HEK293 (cell line): ENCODE measurements at regions not wholly inside any gene's neighbourhood (a gene's known extent, or its start where the extent isn't known, plus 50 kb on each side); places are given as distances from the start of the nearest gene placed in this dataset.

Source experiments
- TRIM28 ChIP-seq: IDR thresholded peaks from 2 replicates; pipeline ENCODE4 v1.6.1; 2011; ENCODE audit warnings: low read length, control low read depth, borderline replicate concordance
- ZNF138 ChIP-seq: fragments of 450-650 bp; formaldehyde crosslinking; IDR thresholded peaks from 2 replicates; pipeline ENCODE4 v1.5.1; 2016; ENCODE audit warnings: missing biosample characterization, missing genetic modification characterization, borderline replicate concordance
- ZNF416 ChIP-seq: fragments of 450-650 bp; formaldehyde crosslinking; IDR thresholded peaks from 2 replicates; pipeline ENCODE4 v1.5.1; 2016; ENCODE audit warnings: missing biosample characterization, missing genetic modification characterization
- TF ChIP-seq, protein P1 (sequence below): fragments of 450-650 bp; formaldehyde crosslinking; IDR thresholded peaks from 2 replicates; pipeline ENCODE4 v1.5.1; 2016; ENCODE audit warnings: missing biosample characterization, missing genetic modification characterization
- TF ChIP-seq, protein P2 (sequence below): fragments of 450-650 bp; formaldehyde crosslinking; conservative IDR thresholded peaks from 2 replicates; pipeline ENCODE4 v1.5.1; 2016; ENCODE audit warnings: low read depth, missing biosample characterization, missing genetic modification characterization
- TF ChIP-seq, protein P3 (sequence below): fragments of 450-650 bp; formaldehyde crosslinking; IDR thresholded peaks from 2 replicates; pipeline ENCODE4 v1.5.1; 2016; ENCODE audit warnings: missing biosample characterization, missing genetic modification characterization

DNA sequence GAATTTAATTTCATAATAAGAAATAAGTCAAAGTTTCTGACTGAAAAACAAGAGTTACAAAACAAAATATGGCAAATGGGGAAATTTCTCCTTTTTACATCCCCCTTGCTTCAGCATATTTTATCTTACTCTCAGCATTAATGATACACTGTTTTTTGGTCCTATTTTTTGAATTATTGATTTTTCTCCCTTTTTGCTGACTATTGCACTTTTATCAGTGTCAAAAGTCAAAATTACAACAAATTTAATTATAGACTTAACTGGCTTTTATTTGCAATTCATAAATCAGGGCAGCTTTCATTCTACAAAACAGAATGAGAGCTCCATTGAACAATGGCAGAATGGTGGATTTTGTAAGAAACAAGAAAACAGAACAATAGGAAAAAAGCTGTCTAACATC lies 901.9 kb downstream of the FAT4 start:
- TF ChIP-seq, protein P1, sequence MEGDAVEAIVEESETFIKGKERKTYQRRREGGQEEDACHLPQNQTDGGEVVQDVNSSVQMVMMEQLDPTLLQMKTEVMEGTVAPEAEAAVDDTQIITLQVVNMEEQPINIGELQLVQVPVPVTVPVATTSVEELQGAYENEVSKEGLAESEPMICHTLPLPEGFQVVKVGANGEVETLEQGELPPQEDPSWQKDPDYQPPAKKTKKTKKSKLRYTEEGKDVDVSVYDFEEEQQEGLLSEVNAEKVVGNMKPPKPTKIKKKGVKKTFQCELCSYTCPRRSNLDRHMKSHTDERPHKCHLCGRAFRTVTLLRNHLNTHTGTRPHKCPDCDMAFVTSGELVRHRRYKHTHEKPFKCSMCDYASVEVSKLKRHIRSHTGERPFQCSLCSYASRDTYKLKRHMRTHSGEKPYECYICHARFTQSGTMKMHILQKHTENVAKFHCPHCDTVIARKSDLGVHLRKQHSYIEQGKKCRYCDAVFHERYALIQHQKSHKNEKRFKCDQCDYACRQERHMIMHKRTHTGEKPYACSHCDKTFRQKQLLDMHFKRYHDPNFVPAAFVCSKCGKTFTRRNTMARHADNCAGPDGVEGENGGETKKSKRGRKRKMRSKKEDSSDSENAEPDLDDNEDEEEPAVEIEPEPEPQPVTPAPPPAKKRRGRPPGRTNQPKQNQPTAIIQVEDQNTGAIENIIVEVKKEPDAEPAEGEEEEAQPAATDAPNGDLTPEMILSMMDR, result no peak
- TF ChIP-seq, protein P2, sequence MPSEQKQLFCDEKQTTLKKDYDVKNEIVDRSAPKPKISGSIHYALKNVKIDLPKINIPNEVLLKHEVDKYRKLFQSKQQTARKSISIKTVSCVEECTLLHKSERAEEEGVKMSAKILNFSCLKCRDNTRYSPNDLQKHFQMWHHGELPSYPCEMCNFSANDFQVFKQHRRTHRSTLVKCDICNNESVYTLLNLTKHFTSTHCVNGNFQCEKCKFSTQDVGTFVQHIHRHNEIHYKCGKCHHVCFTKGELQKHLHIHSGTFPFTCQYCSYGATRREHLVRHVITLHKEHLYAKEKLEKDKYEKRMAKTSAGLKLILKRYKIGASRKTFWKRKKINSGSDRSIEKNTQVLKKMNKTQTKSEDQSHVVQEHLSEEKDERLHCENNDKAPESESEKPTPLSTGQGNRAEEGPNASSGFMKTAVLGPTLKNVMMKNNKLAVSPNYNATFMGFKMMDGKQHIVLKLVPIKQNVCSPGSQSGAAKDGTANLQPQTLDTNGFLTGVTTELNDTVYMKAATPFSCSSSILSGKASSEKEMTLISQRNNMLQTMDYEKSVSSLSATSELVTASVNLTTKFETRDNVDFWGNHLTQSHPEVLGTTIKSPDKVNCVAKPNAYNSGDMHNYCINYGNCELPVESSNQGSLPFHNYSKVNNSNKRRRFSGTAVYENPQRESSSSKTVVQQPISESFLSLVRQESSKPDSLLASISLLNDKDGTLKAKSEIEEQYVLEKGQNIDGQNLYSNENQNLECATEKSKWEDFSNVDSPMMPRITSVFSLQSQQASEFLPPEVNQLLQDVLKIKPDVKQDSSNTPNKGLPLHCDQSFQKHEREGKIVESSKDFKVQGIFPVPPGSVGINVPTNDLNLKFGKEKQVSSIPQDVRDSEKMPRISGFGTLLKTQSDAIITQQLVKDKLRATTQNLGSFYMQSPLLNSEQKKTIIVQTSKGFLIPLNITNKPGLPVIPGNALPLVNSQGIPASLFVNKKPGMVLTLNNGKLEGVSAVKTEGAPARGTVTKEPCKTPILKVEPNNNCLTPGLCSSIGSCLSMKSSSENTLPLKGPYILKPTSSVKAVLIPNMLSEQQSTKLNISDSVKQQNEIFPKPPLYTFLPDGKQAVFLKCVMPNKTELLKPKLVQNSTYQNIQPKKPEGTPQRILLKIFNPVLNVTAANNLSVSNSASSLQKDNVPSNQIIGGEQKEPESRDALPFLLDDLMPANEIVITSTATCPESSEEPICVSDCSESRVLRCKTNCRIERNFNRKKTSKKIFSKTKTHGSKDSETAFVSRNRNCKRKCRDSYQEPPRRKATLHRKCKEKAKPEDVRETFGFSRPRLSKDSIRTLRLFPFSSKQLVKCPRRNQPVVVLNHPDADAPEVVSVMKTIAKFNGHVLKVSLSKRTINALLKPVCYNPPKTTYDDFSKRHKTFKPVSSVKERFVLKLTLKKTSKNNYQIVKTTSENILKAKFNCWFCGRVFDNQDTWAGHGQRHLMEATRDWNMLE (tag by site-specific recombination), result no peak
- no peak for TF ChIP-seq ZNF138 (tag by site-specific recombination)
- no peak for TF ChIP-seq ZNF416 (tag by site-specific recombination)
- TF ChIP-seq, protein P3, sequence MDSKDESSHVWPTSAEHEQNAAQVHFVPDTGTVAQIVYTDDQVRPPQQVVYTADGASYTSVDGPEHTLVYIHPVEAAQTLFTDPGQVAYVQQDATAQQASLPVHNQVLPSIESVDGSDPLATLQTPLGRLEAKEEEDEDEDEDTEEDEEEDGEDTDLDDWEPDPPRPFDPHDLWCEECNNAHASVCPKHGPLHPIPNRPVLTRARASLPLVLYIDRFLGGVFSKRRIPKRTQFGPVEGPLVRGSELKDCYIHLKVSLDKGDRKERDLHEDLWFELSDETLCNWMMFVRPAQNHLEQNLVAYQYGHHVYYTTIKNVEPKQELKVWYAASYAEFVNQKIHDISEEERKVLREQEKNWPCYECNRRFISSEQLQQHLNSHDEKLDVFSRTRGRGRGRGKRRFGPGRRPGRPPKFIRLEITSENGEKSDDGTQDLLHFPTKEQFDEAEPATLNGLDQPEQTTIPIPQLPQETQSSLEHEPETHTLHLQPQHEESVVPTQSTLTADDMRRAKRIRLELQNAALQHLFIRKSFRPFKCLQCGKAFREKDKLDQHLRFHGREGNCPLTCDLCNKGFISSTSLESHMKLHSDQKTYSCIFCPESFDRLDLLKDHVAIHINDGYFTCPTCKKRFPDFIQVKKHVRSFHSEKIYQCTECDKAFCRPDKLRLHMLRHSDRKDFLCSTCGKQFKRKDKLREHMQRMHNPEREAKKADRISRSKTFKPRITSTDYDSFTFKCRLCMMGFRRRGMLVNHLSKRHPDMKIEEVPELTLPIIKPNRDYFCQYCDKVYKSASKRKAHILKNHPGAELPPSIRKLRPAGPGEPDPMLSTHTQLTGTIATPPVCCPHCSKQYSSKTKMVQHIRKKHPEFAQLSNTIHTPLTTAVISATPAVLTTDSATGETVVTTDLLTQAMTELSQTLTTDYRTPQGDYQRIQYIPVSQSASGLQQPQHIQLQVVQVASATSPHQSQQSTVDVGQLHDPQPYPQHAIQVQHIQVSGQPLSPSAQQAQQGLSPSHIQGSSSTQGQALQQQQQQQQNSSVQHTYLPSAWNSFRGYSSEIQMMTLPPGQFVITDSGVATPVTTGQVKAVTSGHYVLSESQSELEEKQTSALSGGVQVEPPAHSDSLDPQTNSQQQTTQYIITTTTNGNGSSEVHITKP (tag by site-specific recombination), result no peak
- TF ChIP-seq TRIM28, result no peak
